WTC11 (cell line): ENCODE measurements at regions not wholly inside any gene's neighbourhood (a gene's known extent, or its start where the extent isn't known, plus 50 kb on each side); places are given as distances from the start of the nearest gene placed in this dataset.

ENCODE experiments used
- JUN ChIP-seq: sonication (generic); formaldehyde crosslinking; IDR thresholded peaks from 2 replicates; pipeline ENCODE4 v1.8.0; 2023; ENCODE audit warnings: mild to moderate bottlenecking, missing genetic modification reagents
- TEAD1 ChIP-seq: sonication (generic); formaldehyde crosslinking; IDR thresholded peaks from 2 replicates; pipeline ENCODE4 v1.8.0; 2022; ENCODE audit warnings: mild to moderate bottlenecking, missing genetic modification reagents
- ZBTB21 ChIP-seq: sonication (generic); formaldehyde crosslinking; IDR thresholded peaks from 2 replicates; pipeline ENCODE4 v1.8.1; 2023; ENCODE audit warnings: mild to moderate bottlenecking, missing genetic modification reagents, borderline replicate concordance
- TF ChIP-seq, protein P1 (sequence below): fragments of 200-600 bp; IDR thresholded peaks from 2 replicates; pipeline ENCODE4 v1.8.0; 2022; ENCODE audit warnings: antibody characterized with exemption

DNA sequence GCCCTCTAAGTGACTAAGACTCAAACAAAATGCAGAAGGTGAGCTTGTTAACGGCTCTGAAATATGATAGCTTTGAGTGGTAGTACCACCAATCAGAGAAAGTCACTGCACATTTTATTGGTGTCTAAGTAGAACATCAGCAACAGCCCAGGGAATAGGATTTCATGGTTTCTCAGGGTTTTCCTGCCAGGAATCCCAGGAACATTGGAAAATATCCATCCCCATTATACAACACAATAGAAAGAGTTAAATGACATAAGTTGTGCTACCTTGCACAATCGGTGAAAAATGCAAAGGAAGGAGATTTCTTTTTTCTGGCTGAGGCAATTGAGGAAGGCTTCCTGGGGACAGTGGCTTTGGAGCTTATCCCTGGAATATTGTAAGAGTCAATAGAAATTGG, 283.1 kb downstream of the HLX start:
- TF ChIP-seq TEAD1: no peak
- TF ChIP-seq ZBTB21: no peak
- TF ChIP-seq, protein P1, sequence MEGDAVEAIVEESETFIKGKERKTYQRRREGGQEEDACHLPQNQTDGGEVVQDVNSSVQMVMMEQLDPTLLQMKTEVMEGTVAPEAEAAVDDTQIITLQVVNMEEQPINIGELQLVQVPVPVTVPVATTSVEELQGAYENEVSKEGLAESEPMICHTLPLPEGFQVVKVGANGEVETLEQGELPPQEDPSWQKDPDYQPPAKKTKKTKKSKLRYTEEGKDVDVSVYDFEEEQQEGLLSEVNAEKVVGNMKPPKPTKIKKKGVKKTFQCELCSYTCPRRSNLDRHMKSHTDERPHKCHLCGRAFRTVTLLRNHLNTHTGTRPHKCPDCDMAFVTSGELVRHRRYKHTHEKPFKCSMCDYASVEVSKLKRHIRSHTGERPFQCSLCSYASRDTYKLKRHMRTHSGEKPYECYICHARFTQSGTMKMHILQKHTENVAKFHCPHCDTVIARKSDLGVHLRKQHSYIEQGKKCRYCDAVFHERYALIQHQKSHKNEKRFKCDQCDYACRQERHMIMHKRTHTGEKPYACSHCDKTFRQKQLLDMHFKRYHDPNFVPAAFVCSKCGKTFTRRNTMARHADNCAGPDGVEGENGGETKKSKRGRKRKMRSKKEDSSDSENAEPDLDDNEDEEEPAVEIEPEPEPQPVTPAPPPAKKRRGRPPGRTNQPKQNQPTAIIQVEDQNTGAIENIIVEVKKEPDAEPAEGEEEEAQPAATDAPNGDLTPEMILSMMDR: no peak
- no peak for TF ChIP-seq JUN
